Right cardiac atrium (tissue), 5 donors: ENCODE measurements at regions not wholly inside any gene's neighbourhood (a gene's known extent, or its start where the extent isn't known, plus 50 kb on each side); places are given as distances from the start of the nearest gene placed in this dataset.

ENCODE experiments used
- ATAC-seq, 2 donors: fragments of 200-7000 bp; cut with Tn5 transposase; one replicate each; pipeline versions ENCODE4 v1.8.0 to v1.9.1; 2020; ENCODE audit warnings: moderate library complexity in 2 of 2, mild to moderate bottlenecking in 1 of 2
- DNase-seq, 3 donors: peaks; one replicate each; pipeline ENCODE4 v3.0.0-alpha.2; 2020
- H3K27ac ChIP-seq: one replicate; pipeline ENCODE4 v1.5.1; 2013; ENCODE audit warnings: mild to moderate bottlenecking, low read length, control low read depth, moderate library complexity
- H3K27me3 ChIP-seq: one replicate; pipeline ENCODE4 v1.6.1; 2013; ENCODE audit not compliant: control insufficient read depth, insufficient read depth
- H3K4me1 ChIP-seq: one replicate; pipeline ENCODE4 v1.6.1; 2013; ENCODE audit warnings: low read length; ENCODE audit not compliant: control insufficient read depth, insufficient read depth
- H3K4me3 ChIP-seq: one replicate; pipeline ENCODE4 v1.5.1; 2013; ENCODE audit warnings: low read length, control low read depth
- H3K9me3 ChIP-seq: one replicate; pipeline ENCODE4 v1.6.1; 2013; ENCODE audit warnings: low read length; ENCODE audit not compliant: control insufficient read depth
- WGBS: extraction: QIAGEN DNeasy Blood & Tissue Kit; methylation state at CpG from one replicate; pipeline ENCODE4 v1.1.7; 2013; 5-methylcytosine and 5-hydroxymethylcytosine counted together
- intact Hi-C, 4 donors: fragments of 100-400 bp; cut with DNase I; formaldehyde crosslinking; loops; one replicate each; pipeline versions ENCODE4 v1.11.0 to v1.14.0; 2022 to 2023
- donor health status: healthy with polysubstance abuse.
- donor health status: DM: no; HTN: yes; CAD: no.
- donor health status: DM: no; HTN: no; CAD: no.
- donor health status: DM: no; HTN: yes; CAD: no; lungs with severe emphysema.
- donor health status: DM: yes; HTN: yes; CAD: no.

DNA sequence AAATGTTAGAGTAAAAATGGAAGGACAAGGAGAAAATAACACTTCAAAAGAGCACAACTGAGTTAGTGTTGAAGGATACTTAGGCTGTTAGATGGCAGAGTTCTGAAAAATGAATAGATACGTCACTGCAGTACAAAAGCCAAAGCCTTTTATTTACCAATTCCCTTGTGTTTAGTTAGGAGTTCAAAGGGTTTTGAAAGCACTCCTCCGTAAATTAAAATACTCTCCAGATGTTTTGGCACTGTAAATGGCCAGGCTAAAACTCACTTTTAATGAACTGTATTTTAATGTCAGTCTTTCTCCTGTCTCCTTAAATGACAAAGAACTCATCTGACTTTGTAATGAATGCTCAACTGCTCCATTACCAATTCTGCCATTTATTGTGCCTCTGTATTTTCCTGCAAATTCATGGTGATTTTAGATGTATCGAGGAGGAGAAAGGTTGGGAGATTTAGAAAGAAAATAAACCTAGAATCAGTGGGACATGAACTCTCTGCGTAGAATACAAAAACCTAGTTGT lies 1727.2 kb downstream of the MAT2B start:
- intact Hi-C loops = no loop called here
- no peak overlapping the region for H3K27ac ChIP-seq
- no peaks in the 10 kb centered on the region for H3K4me1 ChIP-seq
- no peaks in the 10 kb centered on the region for H3K27me3 ChIP-seq
- H3K9me3 ChIP-seq = no peaks in the 10 kb centered on the region
- ATAC-seq (no peak), DNase-seq (no peak)
- whole genome bisulfite sequencing = 52% methylated on average over 4 of the region's 4 CpGs
- H3K4me3 ChIP-seq = no peak overlapping the region

DNA sequence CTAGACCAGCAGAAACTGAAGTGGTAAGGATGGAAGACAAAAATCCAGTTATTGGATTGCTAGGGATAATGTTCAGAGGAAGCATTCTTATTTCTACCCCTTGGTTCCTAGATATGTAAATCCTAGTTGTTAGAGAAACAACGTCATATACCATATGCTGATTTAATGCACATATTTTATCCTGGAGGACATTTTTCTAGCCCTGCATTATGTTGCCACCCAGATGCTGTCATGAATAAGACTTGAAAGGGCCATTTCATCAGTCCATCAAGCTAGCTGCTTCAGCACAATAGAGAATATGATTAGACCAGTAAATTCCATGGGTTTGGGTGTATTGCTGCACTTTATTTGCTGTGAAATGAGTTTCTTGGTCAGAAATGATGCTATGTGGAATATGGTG lies 1736.4 kb downstream of the MAT2B start:
- intact Hi-C loops = no loop called here
- 98% methylated on average over 1 of the region's 1 CpG for WGBS
- ATAC-seq = no peak
- Histone ChIP-seq H3K9me3 (no peaks in the 10 kb centered on the region), H3K4me1 (no peaks in the 10 kb centered on the region), H3K27ac (no peak overlapping the region), H3K27me3 (no peaks in the 10 kb centered on the region), H3K4me3 (no peak overlapping the region)
- no peak for DNase-seq

DNA sequence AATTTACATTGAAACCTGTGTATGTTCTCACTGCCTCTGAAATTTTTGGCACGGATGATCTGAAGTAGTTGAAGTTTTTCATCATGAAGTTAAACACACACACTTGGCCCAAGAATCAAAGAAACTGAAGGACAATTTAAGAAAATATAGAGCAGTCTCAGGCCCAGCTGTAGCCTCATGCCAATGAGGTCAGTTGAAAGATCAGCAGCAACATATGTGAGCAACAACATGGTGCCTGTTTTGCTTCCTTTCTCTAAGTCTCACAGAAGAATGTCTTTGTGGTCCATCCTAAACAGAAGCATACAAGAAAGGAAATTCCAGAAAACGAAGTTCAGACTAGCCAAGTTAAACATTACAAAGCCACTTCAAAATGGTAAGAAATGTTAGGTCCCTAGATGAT lies 1737.2 kb downstream of the MAT2B start:
- ATAC-seq (no peak), DNase-seq (no peak)
- Histone ChIP-seq H3K9me3 (no peaks in the 10 kb centered on the region), H3K27me3 (no peaks in the 10 kb centered on the region), H3K4me1 (no peaks in the 10 kb centered on the region), H3K27ac (no peak overlapping the region), H3K4me3 (no peak overlapping the region)
- WGBS = 58% methylated on average over 2 of the region's 2 CpGs
- intact Hi-C loops = no loop called here

DNA sequence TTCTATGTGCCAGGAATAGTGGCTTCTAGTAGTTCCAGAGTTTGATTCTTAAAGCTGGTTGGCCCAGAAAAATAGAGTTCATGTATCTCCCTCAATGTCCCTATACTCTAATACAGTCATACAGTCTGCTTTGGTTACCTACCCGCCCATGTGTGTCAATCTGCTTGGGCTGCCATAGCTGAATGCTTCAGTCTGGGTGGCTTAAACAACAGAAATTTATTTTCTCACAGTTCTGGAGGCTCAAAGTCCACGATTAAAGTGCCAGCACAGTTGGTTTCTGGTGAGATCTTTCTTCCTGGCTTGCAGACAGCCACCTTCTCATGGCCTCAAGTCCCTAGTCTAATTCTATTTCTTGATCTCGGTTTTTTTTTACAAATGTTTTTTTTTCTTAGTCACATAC lies 1739.0 kb downstream of the MAT2B start:
- H3K4me3 ChIP-seq = no peak overlapping the region
- WGBS = 70% methylated on average over 3 of the region's 3 CpGs
- H3K9me3 ChIP-seq = no peaks in the 10 kb centered on the region
- ATAC-seq = no peak
- no peak overlapping the region for H3K27ac ChIP-seq
- no peaks in the 10 kb centered on the region for H3K27me3 ChIP-seq
- intact Hi-C loops = no loop called here
- no peak for DNase-seq
- no peaks in the 10 kb centered on the region for H3K4me1 ChIP-seq

DNA sequence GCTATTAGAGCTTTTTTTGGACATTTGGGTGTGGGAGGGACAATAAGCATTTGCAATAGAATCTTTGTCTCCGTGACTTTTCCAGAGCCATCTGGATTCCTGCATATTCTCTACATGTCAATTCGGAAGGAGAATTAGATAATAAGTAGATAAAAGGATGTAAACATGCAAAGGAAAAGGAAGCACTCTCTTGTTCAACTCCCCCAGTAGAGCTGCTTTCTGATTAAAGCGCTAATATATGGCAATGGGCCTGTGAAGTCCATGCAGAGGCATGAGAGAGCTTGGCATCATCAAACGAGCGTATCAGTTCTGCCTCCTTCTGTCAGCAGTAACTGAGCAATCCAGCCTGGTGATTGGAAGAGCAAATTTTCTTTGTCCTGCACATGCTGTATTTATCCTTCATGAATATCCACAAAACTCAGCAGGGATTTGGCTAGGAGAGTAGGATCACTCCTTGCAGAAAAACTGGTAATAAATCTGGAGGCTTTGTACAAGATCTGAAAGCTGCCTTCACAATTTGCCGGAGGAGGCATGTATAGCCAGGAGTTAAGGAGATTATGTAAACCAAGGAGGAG lies 1752.9 kb downstream of the MAT2B start:
- Histone ChIP-seq H3K9me3 (no peaks in the 10 kb centered on the region), H3K4me1 (no peaks in the 10 kb centered on the region), H3K27ac (no peak overlapping the region), H3K4me3 (no peak overlapping the region), H3K27me3 (no peaks in the 10 kb centered on the region)
- DNase-seq (no peak), ATAC-seq (no peak)
- intact Hi-C loops = no loop called here
- 33% methylated on average over 6 of the region's 6 CpGs for WGBS

DNA sequence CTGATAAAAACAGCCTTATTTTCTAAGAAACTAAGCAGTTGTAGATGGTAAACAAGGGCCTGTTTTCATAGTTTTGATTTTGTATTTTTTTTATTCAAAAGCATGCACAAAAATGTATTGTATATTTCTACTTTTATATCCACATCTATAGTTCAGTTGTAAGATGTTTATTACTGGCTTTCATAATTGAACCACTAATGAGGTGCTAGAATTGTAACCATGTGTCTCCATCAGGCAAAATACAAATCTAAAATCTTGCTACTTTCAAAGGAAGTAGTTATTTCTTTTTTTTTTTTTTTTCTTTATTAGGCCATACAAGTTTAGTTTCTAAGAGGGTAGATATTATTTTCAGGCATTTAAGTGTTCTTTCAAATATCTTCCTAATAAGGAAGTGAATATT lies 1755.0 kb downstream of the MAT2B start:
- Histone ChIP-seq H3K4me1 (no peaks in the 10 kb centered on the region), H3K9me3 (no peaks in the 10 kb centered on the region), H3K4me3 (no peak overlapping the region), H3K27me3 (no peaks in the 10 kb centered on the region), H3K27ac (no peak overlapping the region)
- ATAC-seq = no peak
- no peak for DNase-seq
- intact Hi-C loops = no loop called here

DNA sequence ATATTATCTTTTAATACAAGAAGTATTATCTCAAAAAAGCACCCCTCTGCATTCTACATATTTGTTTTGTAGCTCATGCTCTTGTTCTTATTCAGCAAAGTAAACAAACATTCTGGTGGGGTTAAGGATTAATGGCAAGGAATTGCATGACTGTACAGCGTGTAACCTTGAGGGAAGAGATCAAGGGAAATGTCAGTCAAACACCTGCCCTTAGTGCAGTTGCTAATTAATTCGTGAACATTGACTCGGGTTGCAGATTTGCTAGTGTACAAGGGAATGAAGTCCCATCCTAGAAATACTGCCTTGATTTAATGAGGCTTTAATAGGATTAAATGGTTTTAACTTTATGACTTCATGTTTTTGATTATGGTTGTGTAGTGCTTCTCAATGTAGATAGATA lies 1758.1 kb downstream of the MAT2B start:
- H3K27ac ChIP-seq = no peak overlapping the region

DNA sequence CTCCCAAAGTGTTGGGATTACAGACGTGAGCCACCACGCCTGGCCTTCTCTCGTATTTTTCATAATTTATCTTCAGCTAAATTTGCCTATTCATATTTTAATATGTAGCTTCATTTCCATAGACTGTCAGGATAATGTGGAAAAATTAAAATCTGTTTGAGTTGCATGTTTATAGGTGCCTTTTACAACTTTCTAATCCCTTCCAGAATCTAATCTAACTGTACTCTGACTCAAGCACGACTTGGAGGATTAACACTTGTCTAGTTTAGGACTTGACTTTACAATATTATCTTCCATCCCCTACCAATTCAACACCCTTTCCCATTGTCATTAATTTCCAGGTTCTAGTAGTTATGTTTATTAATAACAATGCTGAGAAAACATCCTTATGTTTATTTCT lies 1761.5 kb downstream of the MAT2B start:
- no peaks in the 10 kb centered on the region for H3K9me3 ChIP-seq
- 68% methylated on average over 4 of the region's 4 CpGs for WGBS
- ATAC-seq = no peak
- H3K4me1 ChIP-seq = no peaks in the 10 kb centered on the region
- DNase-seq = no peak
- H3K27me3 ChIP-seq = no peaks in the 10 kb centered on the region
- H3K27ac ChIP-seq = no peak overlapping the region
- H3K4me3 ChIP-seq = no peak overlapping the region
- intact Hi-C loops = no loop called here

More for the DNA sequence above, 1758.1 kb downstream of the MAT2B start:
- ATAC-seq (no peak), DNase-seq (no peak)
- Histone ChIP-seq H3K4me3 (no peak overlapping the region), H3K4me1 (no peaks in the 10 kb centered on the region), H3K9me3 (no peaks in the 10 kb centered on the region), H3K27me3 (no peaks in the 10 kb centered on the region)
- 87% methylated on average over 3 of the region's 3 CpGs for WGBS
- intact Hi-C loops = no loop called here

DNA sequence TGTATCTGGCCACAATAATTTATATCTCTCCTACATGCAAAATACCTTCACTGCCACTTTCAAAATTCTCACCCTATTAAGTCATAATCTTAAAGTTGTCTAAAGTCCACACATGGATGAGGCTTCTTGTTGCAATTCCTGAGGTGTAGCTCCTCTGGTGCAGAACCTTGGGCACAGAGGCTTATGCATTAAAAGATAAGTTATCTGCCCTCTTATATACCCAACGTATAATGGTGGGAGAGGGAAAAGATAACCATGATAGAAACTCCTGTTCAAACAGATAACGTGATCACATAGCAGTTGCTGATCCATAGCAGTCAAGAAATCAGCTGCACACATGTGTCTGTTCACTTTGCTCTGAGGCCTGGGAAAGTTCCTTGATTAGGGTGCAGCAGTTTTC lies 1767.0 kb downstream of the MAT2B start:
- intact Hi-C loops = no loop called here
- Histone ChIP-seq H3K4me3 (no peak overlapping the region), H3K27me3 (no peaks in the 10 kb centered on the region), H3K4me1 (no peaks in the 10 kb centered on the region), H3K27ac (no peak overlapping the region), H3K9me3 (no peaks in the 10 kb centered on the region)
- no peak for DNase-seq
- ATAC-seq = no peak
- WGBS = 39% methylated on average over 2 of the region's 2 CpGs

DNA sequence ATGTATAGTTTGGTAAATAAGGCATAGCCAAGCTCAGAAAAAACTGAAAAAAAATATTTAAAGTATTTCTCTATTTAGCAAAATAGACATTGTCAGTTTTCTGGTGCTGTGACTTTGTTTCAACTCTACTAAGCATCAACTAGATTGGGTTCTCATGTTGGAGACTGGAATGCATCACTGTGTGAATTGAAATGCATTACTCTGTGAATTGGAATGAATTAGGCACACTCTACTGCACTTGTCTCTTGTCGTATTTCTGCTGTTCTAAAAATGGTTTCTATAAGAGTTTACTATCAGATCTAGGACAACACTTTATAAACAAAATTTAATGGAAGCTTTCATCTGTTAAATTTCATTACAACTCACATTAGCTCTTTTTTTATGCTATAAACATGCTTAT lies 1772.2 kb downstream of the MAT2B start:
- no peaks in the 10 kb centered on the region for H3K9me3 ChIP-seq
- 55% methylated on average over 1 of the region's 1 CpG for WGBS
- DNase-seq (no peak), ATAC-seq (no peak)
- H3K4me1 ChIP-seq = no peaks in the 10 kb centered on the region
- intact Hi-C loops = no loop called here
- no peak overlapping the region for H3K27ac ChIP-seq
- no peak overlapping the region for H3K4me3 ChIP-seq
- H3K27me3 ChIP-seq = no peaks in the 10 kb centered on the region

DNA sequence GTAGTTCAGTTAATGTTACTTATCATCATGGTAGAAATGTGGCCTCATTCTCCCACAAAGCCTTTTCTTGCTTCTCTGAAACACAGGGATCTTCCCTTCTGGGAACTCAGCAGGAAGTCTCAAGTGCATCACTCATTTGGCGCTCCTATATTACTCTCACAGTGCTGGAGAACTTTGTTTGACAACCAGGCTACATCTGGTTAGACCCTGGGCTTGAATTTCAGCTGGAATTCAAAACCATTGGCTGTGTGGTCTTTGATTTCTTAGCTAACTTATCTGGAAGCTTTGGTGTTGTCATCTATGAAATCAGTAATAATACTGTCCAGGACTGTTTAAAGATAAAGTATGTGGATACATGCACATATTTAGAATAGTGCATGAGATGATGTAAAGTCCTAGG lies 1777.1 kb downstream of the MAT2B start:
- intact Hi-C loops = no loop called here
- H3K27me3 ChIP-seq = no peaks in the 10 kb centered on the region
- no peak overlapping the region for H3K27ac ChIP-seq
- DNase-seq = no peak
- H3K4me1 ChIP-seq = no peaks in the 10 kb centered on the region
- no peak for ATAC-seq
- H3K4me3 ChIP-seq = no peak overlapping the region
- 84% methylated on average over 1 of the region's 1 CpG for WGBS
- no peaks in the 10 kb centered on the region for H3K9me3 ChIP-seq

DNA sequence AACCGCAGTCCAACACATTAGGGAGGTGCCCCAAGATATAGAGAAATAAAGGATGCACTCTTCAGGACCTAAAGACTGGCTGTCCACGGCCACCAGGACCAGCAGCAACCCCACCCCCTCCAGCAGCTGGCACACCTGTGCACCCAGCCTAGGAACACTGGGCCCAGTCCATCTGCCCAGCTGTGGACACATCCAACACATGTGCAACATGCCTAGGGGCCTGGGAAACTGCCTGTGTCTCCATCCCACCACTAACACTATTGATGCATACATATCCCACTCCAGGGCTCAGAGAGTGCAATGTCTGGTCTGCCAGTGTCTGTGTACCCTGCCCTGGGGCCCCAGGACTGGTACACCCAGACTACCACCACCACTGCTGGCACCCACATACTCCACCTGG lies 1781.3 kb downstream of the MAT2B start:
- Histone ChIP-seq H3K27me3 (no peaks in the 10 kb centered on the region), H3K9me3 (no peaks in the 10 kb centered on the region), H3K4me1 (no peaks in the 10 kb centered on the region), H3K27ac (no peak overlapping the region), H3K4me3 (no peak overlapping the region)
- ATAC-seq = peak in 1 of 2 donors; percentile 19
- WGBS = 79% methylated on average over 2 of the region's 2 CpGs
- no peak for DNase-seq
- intact Hi-C loops = no loop called here
